Fibroblast of lung (primary cell): ENCODE measurements at regions not wholly inside any gene's neighbourhood (a gene's known extent, or its start where the extent isn't known, plus 50 kb on each side); places are given as distances from the start of the nearest gene placed in this dataset.
A peak's percentile ranks its signal among the peaks of the same experiment; 100 is the strongest.

ENCODE experiments used
- DNase-seq, 2 donors: peaks; one replicate each; pipeline versions ENCODE4 v3.0.0 to v3.0.0-alpha.2; 2010; ENCODE audit warnings: low read depth in 2 of 2
- H2AFZ ChIP-seq: 2 replicates; pipeline ENCODE4 v1.5.1; 2012; ENCODE audit warnings: low read length, control low read depth, inconsistent platforms
- H3K27ac ChIP-seq: 2 replicates; pipeline ENCODE4 v1.5.1; 2011; ENCODE audit warnings: low read length, control low read depth; ENCODE audit not compliant: insufficient read depth
- H3K27me3 ChIP-seq: 2 replicates; pipeline ENCODE4 v1.5.1; 2011; ENCODE audit warnings: mild to moderate bottlenecking, low read length; ENCODE audit not compliant: control insufficient read depth, insufficient read depth
- H3K36me3 ChIP-seq: 2 replicates; pipeline ENCODE4 v1.5.1; 2011; ENCODE audit warnings: low read length; ENCODE audit not compliant: control insufficient read depth, insufficient read depth
- H3K4me1 ChIP-seq: 2 replicates; pipeline ENCODE4 v1.5.1; 2011; ENCODE audit warnings: low read length; ENCODE audit not compliant: control insufficient read depth, insufficient read depth; ENCODE audit errors: extremely low read depth
- H3K4me2 ChIP-seq: 2 replicates; pipeline ENCODE4 v1.5.1; 2011; ENCODE audit warnings: low read length, control low read depth; ENCODE audit not compliant: insufficient read depth; ENCODE audit errors: extremely low read depth
- H3K4me3 ChIP-seq, 4 experiments: fragments of 200-600 bp in 1 of 4; sonication (generic) in 1 of 4; replicated peaks in 1 of 4; 2 replicates each; pipeline ENCODE4 v1.5.1; 2011 to 2016; ENCODE audit warnings: low read length in 4 of 4, low read depth in 3 of 4, mild to moderate bottlenecking in 3 of 4, control low read depth in 2 of 4, inconsistent platforms in 1 of 4, mixed read lengths in 1 of 4; ENCODE audit not compliant: insufficient read depth in 1 of 4; ENCODE audit errors: control extremely low read depth in 1 of 4
- H3K79me2 ChIP-seq: 2 replicates; pipeline ENCODE4 v1.5.1; 2012; ENCODE audit warnings: mild to moderate bottlenecking, low read length, inconsistent platforms; ENCODE audit not compliant: control insufficient read depth, insufficient read depth
- H3K9ac ChIP-seq: 2 replicates; pipeline ENCODE4 v1.5.1; 2011; ENCODE audit warnings: mild to moderate bottlenecking, low read length, control low read depth; ENCODE audit not compliant: insufficient read depth
- H3K9me3 ChIP-seq: 2 replicates; pipeline ENCODE4 v1.5.1; 2012; ENCODE audit warnings: low read depth, low read length; ENCODE audit not compliant: control insufficient read depth, insufficient read depth
- H4K20me1 ChIP-seq: 2 replicates; pipeline ENCODE4 v1.5.1; 2011; ENCODE audit warnings: low read length; ENCODE audit not compliant: control insufficient read depth, insufficient read depth; ENCODE audit errors: extremely low read depth
- CTCF ChIP-seq, 2 donors: IDR thresholded peaks in 1 of 2; conservative IDR thresholded peaks in 1 of 2; 1 replicate in 1 of 2; 2 replicates in 1 of 2; pipeline ENCODE4 v1.5.1; 2011 to 2012; ENCODE audit warnings: low read length in 2 of 2, control low read depth in 1 of 2, inconsistent platforms in 1 of 2, low read depth in 1 of 2, mild to moderate bottlenecking in 1 of 2
- EZH2 ChIP-seq: IDR thresholded peaks from 2 replicates; pipeline ENCODE4 v1.5.1; 2012; ENCODE audit warnings: low read length, control low read depth, mild to moderate bottlenecking; ENCODE audit errors: missing control alignments

GRCh38 chr10:111836064-111836463 is 347.5 kb downstream of the GPAM start:
- TF ChIP-seq CTCF (conservative IDR thresholded peaks at IDR 0.05 in 1 of 2, IDR thresholded peaks at IDR 0.05 in 1 of 2; ENCODE audit: low read depth in 1 of 2, low read length in 2 of 2) (no peak), EZH2 (no peak)
- no peak overlapping the region for H3K27ac ChIP-seq
- no peak overlapping the region for H3K9ac ChIP-seq
- no peak overlapping the region for H2AFZ ChIP-seq
- H3K4me3 ChIP-seq: no peak overlapping the region
- DNase-seq: no peak
- H3K27me3 ChIP-seq: no peaks in the 10 kb centered on the region
- no peaks in the 10 kb centered on the region for H4K20me1 ChIP-seq
- no peaks in the 10 kb centered on the region for H3K4me1 ChIP-seq
- H3K79me2 ChIP-seq: no peaks in the 10 kb centered on the region
- H3K4me2 ChIP-seq: no peak overlapping the region
- no peaks in the 10 kb centered on the region for H3K36me3 ChIP-seq
- H3K9me3 ChIP-seq: no peaks in the 10 kb centered on the region

DNA sequence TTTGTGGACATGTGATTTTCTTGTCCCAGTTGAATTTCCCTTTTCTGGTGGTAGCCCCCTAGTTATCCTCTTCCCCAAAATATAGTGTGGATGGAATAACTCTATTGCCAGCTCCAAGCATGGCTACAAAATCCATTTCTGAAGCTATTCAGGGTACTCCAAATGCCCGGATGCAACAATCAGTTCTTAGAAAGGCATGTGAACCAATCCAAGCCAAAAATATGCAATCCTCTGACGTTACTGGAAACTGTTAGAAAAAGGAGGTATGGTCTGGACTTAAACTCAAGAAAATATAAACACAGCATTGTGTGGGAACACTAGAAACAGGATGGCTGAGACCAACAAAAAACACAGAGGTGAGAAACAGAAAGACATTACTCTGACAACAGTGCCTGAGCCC is 347.0 kb downstream of the GPAM start:
- Histone ChIP-seq H3K27me3 (no peaks in the 10 kb centered on the region), H4K20me1 (no peaks in the 10 kb centered on the region), H3K9me3 (no peaks in the 10 kb centered on the region), H3K36me3 (no peaks in the 10 kb centered on the region), H3K4me1 (no peaks in the 10 kb centered on the region), H3K4me2 (no peak overlapping the region), H3K27ac (no peak overlapping the region), H3K79me2 (no peaks in the 10 kb centered on the region), H3K9ac (no peak overlapping the region), H3K4me3 (no peak overlapping the region), H2AFZ (no peak overlapping the region)
- peak; percentile 48 to 64 for DNase-seq
- no peak for TF ChIP-seq CTCF (conservative IDR thresholded peaks at IDR 0.05 in 1 of 2, IDR thresholded peaks at IDR 0.05 in 1 of 2; ENCODE audit: low read depth in 1 of 2, low read length in 2 of 2)
- TF ChIP-seq EZH2: no peak

DNA sequence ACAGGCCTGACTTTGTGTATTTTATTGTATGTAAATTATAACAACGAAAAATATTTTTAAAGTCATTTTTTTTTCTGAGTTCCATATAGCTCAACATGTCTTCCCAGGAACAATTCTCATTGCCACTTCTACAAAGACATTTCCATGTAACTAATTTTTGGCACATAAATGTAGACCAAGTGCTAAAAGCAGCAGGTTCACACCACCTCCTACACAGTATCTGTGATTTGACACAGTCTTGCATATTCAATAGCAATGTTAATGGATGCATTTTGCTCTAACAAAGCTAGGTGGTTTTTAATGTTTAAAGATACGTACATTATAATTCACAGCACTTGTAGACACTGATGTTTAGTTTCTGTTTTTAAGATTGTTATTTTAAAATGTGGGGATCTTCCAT is 346.5 kb downstream of the GPAM start:
- Histone ChIP-seq H3K4me1 (no peaks in the 10 kb centered on the region), H3K4me3 (no peak overlapping the region), H2AFZ (no peak overlapping the region), H3K9me3 (no peaks in the 10 kb centered on the region), H3K9ac (no peak overlapping the region), H3K79me2 (no peaks in the 10 kb centered on the region), H4K20me1 (no peaks in the 10 kb centered on the region), H3K4me2 (no peak overlapping the region), H3K27ac (no peak overlapping the region), H3K36me3 (no peaks in the 10 kb centered on the region), H3K27me3 (no peaks in the 10 kb centered on the region)
- no peak for DNase-seq
- no peak for TF ChIP-seq CTCF (conservative IDR thresholded peaks at IDR 0.05 in 1 of 2, IDR thresholded peaks at IDR 0.05 in 1 of 2; ENCODE audit: low read depth in 1 of 2, low read length in 2 of 2)
- no peak for TF ChIP-seq EZH2
